Activated CD4-positive, alpha-beta memory T cell treated with anti-CD3 and anti-CD28 coated beads for 36 hours (primary cell): ENCODE measurements at regions not wholly inside any gene's neighbourhood (a gene's known extent, or its start where the extent isn't known, plus 50 kb on each side); places are given as distances from the start of the nearest gene placed in this dataset.
"Not testable (repeated sequence)": the region's sequence is repeated elsewhere in the genome, so short reads cannot be mapped to it uniquely, and the experiment has no call there.

Source experiments
- CTCF ChIA-PET: fragments of 350-600 bp; sonication (Branson Sonifier 250); formaldehyde crosslinking; loops from one replicate; lab custom pipeline; 2021; ENCODE audit warnings: antibody characterized with exemption, inconsistent platforms; lab: Charles Lee
- POLR2A ChIA-PET: fragments of 350-600 bp; sonication (Branson Sonifier 250); formaldehyde crosslinking; loops from one replicate; lab custom pipeline; 2021; ENCODE audit warnings: antibody characterized with exemption; lab: Charles Lee
- DNase-seq: peaks from one replicate; pipeline ENCODE4 v3.0.0-alpha.2; 2020
- H3K27ac Mint-ChIP-seq: one replicate; pipeline ENCODE4 v1.8.0; 2021; ENCODE audit warnings: mixed read lengths
- H3K27me3 Mint-ChIP-seq: one replicate; pipeline ENCODE4 v1.8.0; 2021; ENCODE audit warnings: mixed read lengths
- H3K36me3 Mint-ChIP-seq: one replicate; pipeline ENCODE4 v1.8.0; 2021; ENCODE audit warnings: mixed read lengths
- H3K4me1 Mint-ChIP-seq: one replicate; pipeline ENCODE4 v1.8.0; 2021; ENCODE audit warnings: low read depth, mixed read lengths
- H3K4me3 Mint-ChIP-seq: one replicate; pipeline ENCODE4 v1.8.0; 2021; ENCODE audit warnings: mild to moderate bottlenecking, mixed read lengths
- H3K9me3 Mint-ChIP-seq: one replicate; pipeline ENCODE4 v1.8.0; 2021; ENCODE audit warnings: mixed read lengths
- intact Hi-C: fragments of 100-400 bp; cut with micrococcal nuclease; formaldehyde crosslinking; loops from one replicate; pipeline ENCODE4 v1.15.1; 2023

DNA sequence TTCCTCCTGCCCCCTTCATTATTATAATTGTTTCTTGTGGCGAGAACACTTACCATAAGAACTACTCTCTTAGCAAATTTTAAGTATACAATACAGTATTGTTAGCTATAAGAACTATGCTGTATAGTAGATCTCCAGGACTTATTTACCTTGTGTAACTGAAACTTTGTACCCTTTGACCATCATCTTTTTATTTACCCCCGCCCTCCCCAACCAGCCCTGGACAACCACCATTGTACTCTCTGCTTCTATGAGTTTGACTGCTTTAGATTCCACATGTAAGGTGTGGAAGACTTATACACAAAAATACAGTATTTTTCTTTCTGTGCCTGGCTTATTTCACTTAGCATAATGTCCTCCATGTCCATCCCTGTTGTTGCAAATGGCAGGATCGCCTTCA lies 161.1 kb downstream of the PHF8 start:
- no peaks in the 10 kb centered on the region for H3K4me1 Mint-ChIP-seq
- intact Hi-C loops: no loop called here
- DNase-seq: no peak
- H3K4me3 Mint-ChIP-seq: no peak overlapping the region
- H3K27me3 Mint-ChIP-seq: peaks cover 3% of the 10 kb centered on the region
- ChIA-PET POLR2A (no interaction called here), CTCF (no interaction called here)
- no peaks in the 10 kb centered on the region for H3K36me3 Mint-ChIP-seq
- H3K27ac Mint-ChIP-seq: no peak overlapping the region
- H3K9me3 Mint-ChIP-seq: no peaks in the 10 kb centered on the region

DNA sequence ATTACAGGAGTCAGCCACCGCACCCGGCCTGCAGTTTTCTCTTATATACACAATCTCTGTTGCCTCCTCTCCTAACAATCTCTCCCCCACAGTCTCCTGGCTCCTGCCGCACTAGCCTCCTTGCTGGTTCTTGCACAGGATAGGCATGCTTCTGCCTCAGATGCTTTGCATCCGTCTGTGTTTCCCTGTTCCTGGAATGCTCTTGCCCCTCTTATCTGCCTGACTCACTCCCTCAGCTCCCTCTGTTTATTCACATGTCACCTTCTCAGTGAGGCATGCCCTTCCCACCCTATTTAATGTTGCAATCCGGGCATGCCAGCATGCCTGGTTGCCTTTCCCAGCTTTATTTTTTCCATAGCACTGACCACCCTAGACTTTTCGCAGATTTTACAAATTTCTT lies 161.9 kb downstream of the PHF8 start:
- Mint-ChIP-seq H3K4me1 (no peaks in the 10 kb centered on the region), H3K9me3 (peaks cover 6% of the 10 kb centered on the region), H3K4me3 (no peak overlapping the region), H3K36me3 (no peaks in the 10 kb centered on the region), H3K27me3 (peaks cover 5% of the 10 kb centered on the region), H3K27ac (no peak overlapping the region)
- DNase-seq: no peak
- ChIA-PET CTCF (no interaction called here), POLR2A (no interaction called here)
- intact Hi-C loops: no loop called here

DNA sequence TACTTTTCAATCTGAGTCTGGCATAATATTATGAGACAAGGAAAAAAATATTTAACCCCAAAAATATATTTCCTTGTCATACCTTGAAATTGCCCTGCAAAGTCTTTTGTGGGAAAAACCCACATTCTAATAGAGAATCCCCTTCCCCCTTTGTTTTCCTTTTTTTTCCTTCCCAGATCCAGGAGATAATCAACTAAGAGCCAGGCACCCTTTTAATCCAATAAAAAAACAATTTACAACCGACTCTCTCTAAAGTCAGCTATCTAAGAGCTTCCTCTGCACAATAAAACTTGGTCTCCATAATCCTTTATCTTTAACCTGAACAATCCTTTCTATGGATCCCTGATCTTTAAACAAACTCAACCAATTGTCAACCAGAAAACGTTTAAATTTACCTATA lies 163.5 kb downstream of the PHF8 start:
- H3K4me3 Mint-ChIP-seq, intact Hi-C loops, H3K4me1 Mint-ChIP-seq, H3K27me3 Mint-ChIP-seq, H3K27ac Mint-ChIP-seq, POLR2A ChIA-PET, DNase-seq, CTCF ChIA-PET, H3K36me3 Mint-ChIP-seq: not testable (repeated sequence)
- H3K9me3 Mint-ChIP-seq: peaks cover 11% of the 10 kb centered on the region

DNA sequence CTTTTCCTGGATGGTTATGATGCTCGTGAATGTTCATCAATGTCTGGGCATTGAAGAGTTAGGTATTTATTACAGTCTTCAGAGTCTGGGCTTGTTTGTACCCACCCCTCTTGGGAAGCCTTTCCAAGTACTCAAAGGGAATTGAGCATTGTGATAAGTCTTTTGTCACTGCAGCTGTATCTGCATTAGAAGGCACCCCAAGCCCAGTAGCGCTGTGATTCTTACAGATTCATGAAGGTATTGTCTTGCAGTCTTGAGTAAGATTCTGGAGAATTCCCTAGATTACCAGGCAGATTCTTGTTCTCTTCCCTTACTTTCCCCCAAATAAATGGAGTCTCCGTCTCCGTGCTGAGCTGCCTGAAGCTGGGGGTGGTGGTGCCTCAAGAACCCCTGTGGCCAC lies 173.4 kb upstream of the HUWE1 start:
- CTCF ChIA-PET: no interaction called here
- H3K36me3 Mint-ChIP-seq: no peaks in the 10 kb centered on the region

DNA sequence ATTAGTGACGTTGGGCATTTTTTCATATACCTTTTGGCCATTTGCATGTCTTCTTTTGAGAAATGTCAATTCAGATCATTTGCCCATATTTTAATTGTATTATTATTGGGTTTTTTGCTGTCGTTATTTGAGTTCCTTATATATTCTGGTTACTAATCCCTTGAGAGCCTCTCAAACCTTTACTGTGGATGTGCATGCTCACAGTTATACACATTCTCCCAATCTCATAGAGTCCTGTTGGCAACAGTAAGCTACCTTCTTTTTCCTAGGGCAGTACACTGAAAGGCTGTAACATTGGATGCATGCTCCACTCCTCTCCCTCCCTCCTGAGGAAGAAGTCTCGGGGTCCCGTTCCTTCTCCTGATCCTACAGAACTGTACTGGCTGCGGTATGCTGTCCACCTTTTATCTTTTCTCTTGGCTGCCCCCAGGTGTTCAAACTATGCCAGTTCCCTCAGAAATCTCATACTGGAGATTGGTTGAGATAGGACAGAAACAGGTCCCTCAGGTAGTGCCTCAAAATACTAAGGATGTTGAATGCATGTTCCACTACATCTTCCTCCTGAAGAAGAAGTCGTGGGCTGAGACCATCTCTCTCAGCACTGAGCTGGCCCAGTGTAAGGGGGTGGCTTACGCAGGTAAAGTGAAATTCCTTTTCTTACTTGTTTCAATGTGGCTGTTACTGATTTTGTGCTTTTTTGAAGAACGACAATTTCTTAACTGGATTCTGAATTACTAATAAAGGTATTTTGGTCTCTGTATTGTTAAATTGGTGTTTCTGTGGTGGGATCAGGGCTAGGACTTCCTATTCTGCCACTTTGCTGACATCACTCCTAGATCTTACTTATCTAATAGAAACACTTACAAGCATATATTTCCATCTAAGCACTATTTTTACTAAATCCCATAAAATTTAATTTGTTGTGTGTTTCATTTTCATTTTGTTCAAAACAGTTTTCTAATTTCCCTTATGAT lies 145.4 kb upstream of the HUWE1 start:
- H3K4me1 Mint-ChIP-seq: peaks cover 34% of the 10 kb centered on the region
- peaks cover 7% of the 10 kb centered on the region for H3K9me3 Mint-ChIP-seq
- CTCF ChIA-PET: interaction anchor here (0.7 to 1.2 kb wide), 3 partner anchors 148 to 236 kb away, joined by 3 to 4 read pairs (median 3); no protein-coding TSS in a partner anchor
- H3K27ac Mint-ChIP-seq: peak overlapping the region; percentile 81
- intact Hi-C loops: loop anchor here (1.0 to 5.0 kb wide), 3 partner anchors 100 to 147 kb away; no protein-coding TSS in a partner anchor
- no peaks in the 10 kb centered on the region for H3K27me3 Mint-ChIP-seq
- POLR2A ChIA-PET: interaction anchor here (0.7 to 1.4 kb wide), 3 partner anchors 98 to 146 kb away, joined by 3 to 6 read pairs (median 4); no protein-coding TSS in a partner anchor
- peak overlapping the region; percentile 61 for H3K4me3 Mint-ChIP-seq
- H3K36me3 Mint-ChIP-seq: no peaks in the 10 kb centered on the region
- peak; percentile 58 for DNase-seq

More for the DNA sequence above, 173.4 kb upstream of the HUWE1 start:
- no peak for DNase-seq
- H3K4me1 Mint-ChIP-seq: no peaks in the 10 kb centered on the region
- POLR2A ChIA-PET: no interaction called here
- no peak overlapping the region for H3K27ac Mint-ChIP-seq
- H3K27me3 Mint-ChIP-seq: no peaks in the 10 kb centered on the region
- intact Hi-C loops: no loop called here
- no peak overlapping the region for H3K4me3 Mint-ChIP-seq
- H3K9me3 Mint-ChIP-seq: peaks cover 4% of the 10 kb centered on the region

DNA sequence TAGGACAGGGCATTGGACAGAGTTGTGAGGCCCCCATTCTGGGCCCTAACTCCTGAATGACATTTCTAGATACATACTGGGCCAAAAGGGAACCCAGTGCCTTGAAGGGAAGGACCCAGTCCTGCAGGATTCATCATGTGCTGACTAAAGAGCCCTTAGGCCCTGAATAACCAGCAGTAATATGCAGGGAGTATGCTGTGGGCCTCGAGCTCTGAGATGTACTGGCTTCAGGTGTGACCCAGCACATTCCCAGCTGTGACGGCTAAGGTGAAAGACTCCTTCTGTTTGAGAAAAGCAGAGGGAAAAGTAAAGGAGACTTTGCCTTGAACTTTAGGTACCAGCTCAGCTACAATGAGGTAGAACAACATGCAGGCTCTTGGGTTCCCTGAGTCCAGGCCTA lies 138.2 kb upstream of the HUWE1 start:
- no peak for DNase-seq
- H3K36me3 Mint-ChIP-seq: no peaks in the 10 kb centered on the region
- H3K27ac Mint-ChIP-seq: no peak overlapping the region
- POLR2A ChIA-PET: interaction anchor here (0.9 kb wide), 1 partner anchor 138 kb away, joined by 3 read pairs; the partner anchor contains the start of gene HUWE1
- no peak overlapping the region for H3K4me3 Mint-ChIP-seq
- H3K4me1 Mint-ChIP-seq: peaks cover 6% of the 10 kb centered on the region
- peaks cover 7% of the 10 kb centered on the region for H3K9me3 Mint-ChIP-seq
- no peaks in the 10 kb centered on the region for H3K27me3 Mint-ChIP-seq
- CTCF ChIA-PET: interaction anchor here (0.6 kb wide), 1 partner anchor 139 kb away, joined by 3 read pairs; no protein-coding TSS in a partner anchor
- intact Hi-C loops: no loop called here

DNA sequence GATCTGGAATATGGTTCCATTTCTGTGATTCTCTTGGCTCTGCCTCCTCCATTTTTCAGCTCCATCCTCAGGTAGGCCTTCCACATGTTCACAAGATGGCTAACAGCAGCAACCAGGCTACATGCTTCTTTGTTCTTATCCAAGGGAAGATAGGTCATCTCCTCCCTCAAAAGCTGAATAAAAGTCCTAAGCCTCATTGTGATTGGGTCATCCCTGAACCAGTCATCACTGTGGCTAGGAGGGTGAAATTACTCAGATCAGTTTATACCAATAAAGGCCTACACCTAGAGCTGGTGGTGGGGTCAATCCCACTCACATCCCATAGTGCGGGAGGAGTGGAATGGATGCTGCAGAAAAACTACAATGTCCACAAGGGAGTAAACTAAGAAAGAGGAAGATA lies 131.6 kb upstream of the HUWE1 start:
- H3K27ac Mint-ChIP-seq, H3K36me3 Mint-ChIP-seq, CTCF ChIA-PET, intact Hi-C loops, H3K9me3 Mint-ChIP-seq, DNase-seq, H3K27me3 Mint-ChIP-seq: not testable (repeated sequence)
- POLR2A ChIA-PET: interaction anchor here (0.6 kb wide), 1 partner anchor 105 kb away, joined by 4 read pairs; no protein-coding TSS in a partner anchor
- Mint-ChIP-seq H3K4me3 (peak overlapping the region; percentile 31), H3K4me1 (peaks cover 11% of the 10 kb centered on the region)

DNA sequence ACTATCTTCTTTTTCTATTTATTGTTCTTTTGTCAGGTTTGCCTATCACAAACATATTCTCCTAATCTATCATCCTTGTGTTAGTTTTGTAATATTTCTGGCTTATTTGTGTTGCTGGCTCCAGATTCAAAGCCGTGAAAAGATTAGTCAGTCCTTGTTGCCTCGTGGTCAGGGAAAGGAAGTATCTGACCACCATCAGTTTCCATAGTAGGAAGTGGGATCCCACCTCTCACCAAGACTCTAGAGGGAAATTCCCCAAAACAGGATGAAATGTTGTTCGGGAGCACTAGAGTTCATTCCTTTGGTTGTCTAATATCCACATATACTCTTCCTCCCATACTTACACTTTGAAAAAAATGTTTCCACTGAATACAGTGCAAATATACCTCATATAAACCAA lies 131.0 kb upstream of the HUWE1 start:
- Mint-ChIP-seq H3K4me1 (peaks cover 11% of the 10 kb centered on the region), H3K27ac (peak overlapping the region; percentile 56), H3K27me3 (no peaks in the 10 kb centered on the region), H3K36me3 (no peaks in the 10 kb centered on the region), H3K9me3 (no peaks in the 10 kb centered on the region), H3K4me3 (peak overlapping the region; percentile 31)
- ChIA-PET CTCF (no interaction called here), POLR2A (interaction anchor here (0.6 kb wide), 1 partner anchor 105 kb away, joined by 4 read pairs; no protein-coding TSS in a partner anchor)
- intact Hi-C loops: no loop called here
- no peak for DNase-seq

DNA sequence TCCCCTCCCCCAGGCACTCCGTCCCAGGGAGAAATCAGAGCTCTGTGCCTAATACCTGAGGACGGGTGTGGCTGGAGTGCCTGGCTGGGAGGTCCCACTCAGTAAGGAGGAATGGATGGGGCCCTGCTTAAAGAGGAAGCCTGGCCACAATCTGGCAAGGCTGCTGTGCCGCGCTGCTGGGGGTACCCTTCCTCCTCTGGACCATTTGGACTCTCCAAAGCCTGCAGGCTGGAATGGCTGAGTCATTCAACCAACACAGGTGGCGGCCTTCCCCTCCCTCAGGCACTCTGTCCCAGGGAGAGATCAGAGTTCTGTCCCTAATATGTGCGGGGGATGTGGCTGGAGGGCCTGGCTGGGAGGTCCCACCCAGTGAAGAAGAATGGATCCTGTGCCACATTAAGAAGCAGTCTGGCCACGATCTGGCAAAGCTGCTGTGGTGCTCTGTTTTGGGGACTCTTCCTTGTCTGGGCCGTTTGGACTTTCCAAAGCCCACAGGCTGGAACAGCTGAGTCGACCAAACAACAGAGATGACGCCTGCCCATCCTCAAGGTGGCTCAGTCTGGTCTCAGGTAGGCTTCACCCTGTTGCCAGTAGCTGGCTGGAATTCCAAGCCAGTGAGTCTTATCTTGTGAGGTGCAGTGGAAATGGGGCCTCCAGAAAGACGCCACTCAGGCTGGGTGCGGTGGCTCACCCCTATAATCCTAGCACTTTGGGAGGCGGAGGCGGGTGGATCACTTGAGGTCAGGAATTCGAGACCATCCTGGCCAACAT lies 127.3 kb upstream of the HUWE1 start:
- H3K36me3 Mint-ChIP-seq: no peaks in the 10 kb centered on the region
- H3K27ac Mint-ChIP-seq: no peak overlapping the region
- intact Hi-C loops: no loop called here
- H3K4me3 Mint-ChIP-seq: no peak overlapping the region
- H3K27me3 Mint-ChIP-seq: no peaks in the 10 kb centered on the region
- ChIA-PET POLR2A (no interaction called here), CTCF (no interaction called here)
- peaks cover 11% of the 10 kb centered on the region for H3K4me1 Mint-ChIP-seq
- no peak for DNase-seq
- H3K9me3 Mint-ChIP-seq: no peaks in the 10 kb centered on the region

DNA sequence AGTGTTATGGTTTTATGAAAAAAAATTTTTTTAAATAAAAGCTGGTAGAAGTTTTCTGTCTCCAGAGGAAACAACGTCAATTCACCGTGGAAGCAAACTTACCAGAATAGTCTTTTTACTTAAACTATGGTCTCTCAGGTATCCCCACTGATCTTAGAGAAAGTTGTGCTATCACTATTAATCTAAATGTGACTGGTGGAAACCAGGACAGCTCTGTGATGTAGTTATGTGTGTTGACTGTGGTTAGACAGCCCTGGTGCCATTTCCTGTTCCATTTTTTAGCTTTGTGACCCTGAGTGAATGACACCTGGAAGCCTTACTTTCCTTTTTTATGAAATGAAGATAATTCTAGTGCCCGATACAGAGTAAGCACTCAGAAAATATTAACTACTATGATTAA lies 111.8 kb upstream of the HUWE1 start:
- Mint-ChIP-seq H3K4me3 (no peak overlapping the region), H3K36me3 (no peaks in the 10 kb centered on the region), H3K4me1 (peaks cover 1% of the 10 kb centered on the region), H3K9me3 (peaks cover 2% of the 10 kb centered on the region), H3K27me3 (no peaks in the 10 kb centered on the region), H3K27ac (no peak overlapping the region)
- ChIA-PET CTCF (interaction anchor here (0.6 kb wide), 1 partner anchor 778 kb away, joined by 5 read pairs; no protein-coding TSS in a partner anchor), POLR2A (interaction anchor here (0.8 kb wide), 1 partner anchor 31 kb away, joined by 3 read pairs; no protein-coding TSS in a partner anchor)
- intact Hi-C loops: no loop called here
- no peak for DNase-seq

DNA sequence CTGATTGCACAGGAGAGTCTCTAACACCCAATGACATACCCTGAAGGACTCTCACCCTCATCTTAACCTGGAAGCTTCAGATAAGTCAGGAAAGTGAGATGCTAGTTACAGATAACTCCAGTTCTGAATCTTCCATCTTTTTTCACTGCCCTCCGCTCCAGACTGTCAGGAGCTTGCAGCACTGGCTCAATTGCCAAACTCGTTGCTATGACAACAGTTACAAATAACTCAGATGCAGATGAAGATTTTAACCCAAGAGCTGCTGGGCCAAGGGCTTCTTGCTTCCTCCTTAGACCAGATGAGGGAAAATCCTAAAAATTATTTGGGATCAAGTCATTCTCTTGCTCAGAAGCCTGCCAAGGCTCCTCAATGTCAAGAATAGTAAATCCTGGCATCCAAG lies 109.1 kb upstream of the HUWE1 start:
- intact Hi-C loops: no loop called here
- POLR2A ChIA-PET: no interaction called here
- Mint-ChIP-seq H3K4me1 (peaks cover 1% of the 10 kb centered on the region), H3K27ac (no peak overlapping the region), H3K36me3 (no peaks in the 10 kb centered on the region), H3K4me3 (no peak overlapping the region), H3K9me3 (no peaks in the 10 kb centered on the region), H3K27me3 (no peaks in the 10 kb centered on the region)
- CTCF ChIA-PET: no interaction called here
- DNase-seq: no peak

DNA sequence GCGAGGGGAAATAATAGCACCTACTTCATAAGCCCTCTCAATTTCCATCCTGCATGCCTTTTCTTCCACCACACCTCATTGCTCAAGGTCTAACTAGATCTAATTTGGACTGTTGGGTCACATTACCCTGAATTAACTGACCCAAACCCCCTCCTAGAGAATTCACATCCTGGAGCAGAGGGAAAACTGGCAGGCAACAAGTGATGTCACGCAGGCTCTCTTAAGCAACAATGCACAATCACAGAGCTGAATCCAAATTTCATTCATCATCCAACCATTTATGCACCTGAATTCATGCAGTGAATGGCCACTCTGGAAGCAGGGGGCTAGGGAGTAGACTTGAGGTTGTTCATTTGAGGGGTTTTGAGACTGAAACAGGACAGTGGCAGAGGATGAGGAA lies 107.7 kb upstream of the HUWE1 start:
- Mint-ChIP-seq H3K27ac (no peak overlapping the region), H3K36me3 (no peaks in the 10 kb centered on the region), H3K4me3 (no peak overlapping the region), H3K9me3 (no peaks in the 10 kb centered on the region), H3K4me1 (peaks cover 1% of the 10 kb centered on the region), H3K27me3 (no peaks in the 10 kb centered on the region)
- CTCF ChIA-PET: no interaction called here
- DNase-seq: no peak
- POLR2A ChIA-PET: no interaction called here
- intact Hi-C loops: no loop called here
